Activated naive CD8-positive, alpha-beta T cell treated with anti-CD3 and anti-CD28 coated beads for 36 hours (primary cell): ENCODE measurements at regions not wholly inside any gene's neighbourhood (a gene's known extent, or its start where the extent isn't known, plus 50 kb on each side); places are given as distances from the start of the nearest gene placed in this dataset.

ENCODE experiments used
- DNase-seq: peaks from one replicate; pipeline ENCODE4 v3.0.0; 2021
- H3K27ac Mint-ChIP-seq: one replicate; pipeline ENCODE4 v1.8.0; 2022; ENCODE audit warnings: mild to moderate bottlenecking, moderate library complexity, mixed read lengths
- H3K27me3 Mint-ChIP-seq: one replicate; pipeline ENCODE4 v1.8.0; 2022; ENCODE audit warnings: mild to moderate bottlenecking, mixed read lengths
- H3K36me3 Mint-ChIP-seq: one replicate; pipeline ENCODE4 v1.8.0; 2021; ENCODE audit warnings: mild to moderate bottlenecking, mixed read lengths
- H3K4me1 Mint-ChIP-seq: one replicate; pipeline ENCODE4 v1.8.0; 2021; ENCODE audit warnings: mixed read lengths
- H3K4me3 Mint-ChIP-seq: one replicate; pipeline ENCODE4 v1.8.0; 2022; ENCODE audit warnings: mild to moderate bottlenecking, moderate library complexity, mixed read lengths
- H3K9me3 Mint-ChIP-seq: one replicate; pipeline ENCODE4 v1.8.0; 2022; ENCODE audit warnings: mixed read lengths

GRCh38 chr10:35722226-35722625 is 80.1 kb upstream of the FZD8 start:
- Mint-ChIP-seq H3K4me3 (no peak overlapping the region), H3K27ac (no peak overlapping the region), H3K9me3 (no peaks in the 10 kb centered on the region), H3K27me3 (peaks cover 7% of the 10 kb centered on the region), H3K4me1 (no peaks in the 10 kb centered on the region), H3K36me3 (no peaks in the 10 kb centered on the region)
- DNase-seq = no peak

DNA sequence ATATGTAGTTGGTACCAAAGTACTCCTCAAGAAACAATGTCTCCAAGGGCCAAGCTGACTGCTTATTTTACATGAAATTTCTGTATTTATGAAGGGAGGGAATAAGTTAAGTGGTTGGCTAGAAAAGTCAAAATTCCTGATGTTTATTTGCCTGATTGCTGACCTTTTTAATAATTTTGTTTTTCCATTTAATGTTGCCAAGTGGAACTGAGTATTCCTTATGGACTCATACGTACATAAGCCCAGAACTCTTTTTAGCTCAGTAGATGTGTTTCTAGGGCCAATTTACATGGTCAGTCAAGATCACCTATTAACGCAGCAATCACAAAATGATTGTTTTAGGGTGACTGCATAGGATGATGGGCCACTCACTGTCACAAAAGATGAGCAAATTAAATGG is 78.3 kb upstream of the FZD8 start:
- H3K4me1 Mint-ChIP-seq = no peaks in the 10 kb centered on the region
- peaks cover 7% of the 10 kb centered on the region for H3K27me3 Mint-ChIP-seq
- no peak overlapping the region for H3K27ac Mint-ChIP-seq
- H3K9me3 Mint-ChIP-seq = no peaks in the 10 kb centered on the region
- no peaks in the 10 kb centered on the region for H3K36me3 Mint-ChIP-seq
- H3K4me3 Mint-ChIP-seq = no peak overlapping the region
- DNase-seq = no peak

DNA sequence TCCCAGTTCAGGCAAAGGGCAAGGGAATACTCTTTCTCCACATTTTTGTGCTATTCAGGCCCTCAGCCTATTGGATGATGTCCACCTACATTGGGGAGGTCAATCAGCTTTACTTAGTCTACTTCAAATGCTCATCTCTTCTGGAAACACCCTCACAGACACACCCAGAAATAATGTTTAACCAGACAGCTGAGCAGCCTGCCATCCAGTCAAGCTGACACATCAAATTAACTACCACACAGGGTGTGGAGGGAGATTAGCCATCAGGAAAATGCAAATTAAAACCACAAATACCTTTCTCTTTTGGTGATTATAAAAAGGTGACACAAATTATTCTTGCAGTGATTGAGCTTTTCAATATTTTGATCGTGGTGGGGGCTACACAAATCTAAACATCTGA is 74.7 kb upstream of the FZD8 start:
- no peak overlapping the region for H3K4me3 Mint-ChIP-seq
- H3K27me3 Mint-ChIP-seq = peaks cover 3% of the 10 kb centered on the region
- DNase-seq = no peak
- H3K9me3 Mint-ChIP-seq = no peaks in the 10 kb centered on the region
- H3K27ac Mint-ChIP-seq = no peak overlapping the region
- H3K4me1 Mint-ChIP-seq = no peaks in the 10 kb centered on the region
- no peaks in the 10 kb centered on the region for H3K36me3 Mint-ChIP-seq

GRCh38 chr10:35712486-35712885 is 70.4 kb upstream of the FZD8 start:
- Mint-ChIP-seq H3K36me3 (no peaks in the 10 kb centered on the region), H3K9me3 (no peaks in the 10 kb centered on the region), H3K27ac (no peak overlapping the region), H3K4me1 (no peaks in the 10 kb centered on the region), H3K27me3 (peaks cover 8% of the 10 kb centered on the region), H3K4me3 (no peak overlapping the region)
- DNase-seq = no peak

DNA sequence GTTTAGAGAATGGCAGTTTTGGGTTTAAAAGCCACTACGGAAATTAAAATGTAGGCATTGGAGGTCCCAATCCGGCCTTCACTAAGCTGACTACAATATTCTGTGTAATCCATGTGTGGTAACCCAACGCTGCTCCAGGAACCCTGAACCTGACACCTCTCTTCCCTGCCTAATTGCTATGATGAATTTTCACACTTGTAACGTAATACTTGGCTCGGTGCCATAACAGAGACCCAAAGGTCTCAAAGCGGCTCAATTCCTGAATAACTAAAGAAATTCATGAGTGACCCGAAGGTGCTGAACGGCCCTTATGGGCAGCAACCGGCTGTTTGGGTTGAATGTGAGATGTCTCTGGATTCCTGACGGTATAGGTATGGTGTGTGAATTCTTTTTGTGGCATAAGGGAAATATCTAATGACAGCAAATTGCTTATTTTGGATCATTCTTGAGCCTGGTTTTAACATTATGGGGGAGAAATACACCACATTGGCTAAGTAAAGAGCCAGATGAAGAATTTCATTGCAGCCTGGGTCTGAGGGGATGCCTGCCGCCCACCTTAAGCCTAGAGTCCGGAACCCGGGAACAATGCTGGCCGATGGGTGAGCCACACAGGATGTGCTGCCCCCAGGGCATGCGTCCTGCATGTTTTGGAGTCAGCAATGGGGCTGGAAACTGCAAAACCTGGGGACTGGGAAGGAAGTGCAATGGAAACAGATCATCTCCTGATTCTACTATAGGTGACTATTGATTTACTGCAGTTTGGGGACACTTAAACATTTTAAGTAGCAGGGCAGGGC is 69.7 kb upstream of the FZD8 start:
- no peak for DNase-seq
- H3K9me3 Mint-ChIP-seq = no peaks in the 10 kb centered on the region
- H3K27ac Mint-ChIP-seq = no peak overlapping the region
- no peaks in the 10 kb centered on the region for H3K36me3 Mint-ChIP-seq
- peaks cover 8% of the 10 kb centered on the region for H3K27me3 Mint-ChIP-seq
- H3K4me1 Mint-ChIP-seq = no peaks in the 10 kb centered on the region
- no peak overlapping the region for H3K4me3 Mint-ChIP-seq

DNA sequence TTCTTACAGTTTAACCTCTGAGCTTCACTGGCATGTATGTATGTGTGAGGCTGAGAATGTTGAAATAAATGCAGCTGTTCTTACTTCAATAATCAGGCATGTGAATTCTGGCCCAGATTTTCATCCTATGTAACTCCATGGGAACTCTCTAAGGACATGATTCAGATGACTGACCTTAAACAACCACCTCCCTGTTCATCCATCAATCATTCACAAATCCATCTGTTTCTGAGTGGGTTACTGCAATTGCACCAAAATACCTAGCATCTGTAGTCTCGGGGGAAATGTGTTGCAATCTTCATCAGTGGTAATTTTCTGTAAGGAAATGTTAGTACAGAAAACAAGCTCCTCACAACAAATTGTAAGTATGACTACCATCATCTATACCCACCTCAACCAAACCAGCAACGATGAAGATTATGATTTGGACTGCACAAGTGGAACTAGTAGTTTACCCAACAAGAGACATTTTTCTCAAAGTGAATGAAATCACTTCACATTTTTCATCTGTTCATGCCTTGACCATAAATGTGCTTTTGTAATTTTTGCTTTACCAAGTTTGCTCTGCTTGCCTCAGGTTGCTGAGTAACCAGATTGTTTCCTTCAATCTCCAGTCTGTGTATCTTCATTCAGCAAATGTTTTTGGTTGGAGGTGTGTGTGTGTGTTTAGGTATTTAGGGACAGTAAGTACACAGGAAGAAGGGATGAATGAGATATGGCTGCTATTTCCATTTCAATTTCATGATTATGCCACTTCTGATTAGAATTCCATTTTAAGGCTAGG is 65.7 kb upstream of the FZD8 start:
- Mint-ChIP-seq H3K36me3 (no peaks in the 10 kb centered on the region), H3K4me3 (no peak overlapping the region), H3K27ac (no peak overlapping the region), H3K4me1 (no peaks in the 10 kb centered on the region), H3K27me3 (peaks cover 8% of the 10 kb centered on the region), H3K9me3 (no peaks in the 10 kb centered on the region)
- no peak for DNase-seq

- H3K27ac Mint-ChIP-seq = no peak overlapping the region
- no peaks in the 10 kb centered on the region for H3K36me3 Mint-ChIP-seq
- H3K27me3 Mint-ChIP-seq = peaks cover 5% of the 10 kb centered on the region
- H3K4me3 Mint-ChIP-seq = no peak overlapping the region
- H3K4me1 Mint-ChIP-seq = no peaks in the 10 kb centered on the region
- no peak for DNase-seq
- H3K9me3 Mint-ChIP-seq = no peaks in the 10 kb centered on the region
Measured at GRCh38 chr10:35706959-35707358, 64.9 kb upstream of the FZD8 start.

DNA sequence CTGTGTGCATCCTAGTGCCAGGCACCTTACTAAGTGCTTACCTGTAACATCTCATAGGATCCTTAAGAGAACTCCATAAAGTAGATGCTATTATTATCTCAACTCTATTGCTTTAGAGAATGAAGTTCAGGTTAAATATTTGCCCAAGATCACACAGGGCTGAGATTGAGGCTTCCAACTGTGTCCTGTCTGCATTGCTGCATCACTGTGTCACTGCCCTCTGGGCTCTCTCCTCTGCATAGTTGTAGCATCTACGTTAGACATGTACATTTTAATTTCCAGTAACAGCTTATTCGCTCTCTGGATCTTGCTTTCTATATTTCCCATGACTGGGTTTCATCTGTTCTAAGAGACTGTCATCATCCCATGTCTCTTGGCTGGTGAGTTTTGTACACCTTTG is 63.6 kb upstream of the FZD8 start:
- H3K36me3 Mint-ChIP-seq = no peaks in the 10 kb centered on the region
- H3K27ac Mint-ChIP-seq = no peak overlapping the region
- H3K4me1 Mint-ChIP-seq = no peaks in the 10 kb centered on the region
- no peak overlapping the region for H3K4me3 Mint-ChIP-seq
- DNase-seq = no peak
- H3K9me3 Mint-ChIP-seq = no peaks in the 10 kb centered on the region
- H3K27me3 Mint-ChIP-seq = peaks cover 2% of the 10 kb centered on the region

- H3K36me3 Mint-ChIP-seq = no peaks in the 10 kb centered on the region
- no peaks in the 10 kb centered on the region for H3K4me1 Mint-ChIP-seq
- no peak for DNase-seq
- H3K4me3 Mint-ChIP-seq = no peak overlapping the region
- H3K27ac Mint-ChIP-seq = no peak overlapping the region
- H3K27me3 Mint-ChIP-seq = no peaks in the 10 kb centered on the region
- H3K9me3 Mint-ChIP-seq = no peaks in the 10 kb centered on the region
Measured at GRCh38 chr10:35705051-35705450, 63.0 kb upstream of the FZD8 start.

DNA sequence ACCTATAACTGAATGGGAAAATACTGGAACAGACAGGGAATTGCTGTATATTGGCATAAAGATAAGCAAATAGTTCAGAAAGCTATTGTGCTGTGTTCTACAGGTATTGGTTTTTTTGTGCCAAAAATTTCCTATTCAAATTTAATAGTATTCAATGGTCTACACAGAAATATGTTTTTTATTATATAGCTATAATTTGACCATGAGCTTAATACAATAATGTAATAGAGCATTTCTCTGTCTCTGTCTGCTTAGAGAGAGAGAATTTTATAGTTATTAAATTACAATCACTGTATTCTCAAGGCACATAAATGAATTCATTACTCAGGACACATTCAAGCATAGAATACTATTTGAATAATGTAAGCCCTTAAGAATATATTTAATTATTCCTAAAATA is 62.3 kb upstream of the FZD8 start:
- H3K4me1 Mint-ChIP-seq = no peaks in the 10 kb centered on the region
- H3K4me3 Mint-ChIP-seq = no peak overlapping the region
- H3K27me3 Mint-ChIP-seq = no peaks in the 10 kb centered on the region
- no peak overlapping the region for H3K27ac Mint-ChIP-seq
- H3K9me3 Mint-ChIP-seq = no peaks in the 10 kb centered on the region
- DNase-seq = no peak
- H3K36me3 Mint-ChIP-seq = no peaks in the 10 kb centered on the region

GRCh38 chr10:35700487-35700882 is 58.4 kb upstream of the FZD8 start:
- H3K27ac Mint-ChIP-seq = no peak overlapping the region

GRCh38 chr10:35699848-35700486 is 57.9 kb upstream of the FZD8 start:
- H3K4me3 Mint-ChIP-seq = no peak overlapping the region
- no peaks in the 10 kb centered on the region for H3K36me3 Mint-ChIP-seq

More at GRCh38 chr10:35700487-35700882, 58.4 kb upstream of the FZD8 start:
- Mint-ChIP-seq H3K4me3 (no peak overlapping the region), H3K36me3 (no peaks in the 10 kb centered on the region), H3K4me1 (no peaks in the 10 kb centered on the region), H3K9me3 (no peaks in the 10 kb centered on the region), H3K27me3 (no peaks in the 10 kb centered on the region)
- no peak for DNase-seq

GRCh38 chr10:35696392-35697287 is 54.5 kb upstream of the FZD8 start:
- Mint-ChIP-seq H3K9me3 (no peaks in the 10 kb centered on the region), H3K27me3 (peaks cover 5% of the 10 kb centered on the region), H3K4me1 (no peaks in the 10 kb centered on the region), H3K4me3 (no peak overlapping the region), H3K36me3 (no peaks in the 10 kb centered on the region), H3K27ac (no peak overlapping the region)
- DNase-seq = no peak

More at GRCh38 chr10:35699848-35700486, 57.9 kb upstream of the FZD8 start:
- no peak for DNase-seq
- no peaks in the 10 kb centered on the region for H3K4me1 Mint-ChIP-seq
- H3K27me3 Mint-ChIP-seq = no peaks in the 10 kb centered on the region
- H3K27ac Mint-ChIP-seq = no peak overlapping the region
- no peaks in the 10 kb centered on the region for H3K9me3 Mint-ChIP-seq

GRCh38 chr10:35693800-35694199 is 51.7 kb upstream of the FZD8 start:
- Mint-ChIP-seq H3K4me1 (no peaks in the 10 kb centered on the region), H3K4me3 (no peak overlapping the region), H3K27me3 (peaks cover 5% of the 10 kb centered on the region), H3K27ac (no peak overlapping the region), H3K9me3 (no peaks in the 10 kb centered on the region), H3K36me3 (no peaks in the 10 kb centered on the region)
- DNase-seq = no peak
